D721Med (cell line): ENCODE measurements at regions not wholly inside any gene's neighbourhood (a gene's known extent, or its start where the extent isn't known, plus 50 kb on each side); places are given as distances from the start of the nearest gene placed in this dataset.

Experiments used
- DNase-seq: peaks from one replicate; pipeline ENCODE4 v3.0.0; 2011; ENCODE audit warnings: low spot score; ENCODE audit not compliant: insufficient read length
- FAIRE-seq: peaks from 2 replicates; lab custom pipeline; 2011; peaks lifted over from hg19 to GRCh38; lab: Jason Lieb, UNC
- TF ChIP-seq, protein P1 (sequence below): IDR thresholded peaks from 2 replicates; pipeline ENCODE4 v1.5.1; 2012; ENCODE audit warnings: mild to moderate bottlenecking, control low read depth; ENCODE audit not compliant: insufficient read depth; ENCODE audit errors: missing control alignments

DNA sequence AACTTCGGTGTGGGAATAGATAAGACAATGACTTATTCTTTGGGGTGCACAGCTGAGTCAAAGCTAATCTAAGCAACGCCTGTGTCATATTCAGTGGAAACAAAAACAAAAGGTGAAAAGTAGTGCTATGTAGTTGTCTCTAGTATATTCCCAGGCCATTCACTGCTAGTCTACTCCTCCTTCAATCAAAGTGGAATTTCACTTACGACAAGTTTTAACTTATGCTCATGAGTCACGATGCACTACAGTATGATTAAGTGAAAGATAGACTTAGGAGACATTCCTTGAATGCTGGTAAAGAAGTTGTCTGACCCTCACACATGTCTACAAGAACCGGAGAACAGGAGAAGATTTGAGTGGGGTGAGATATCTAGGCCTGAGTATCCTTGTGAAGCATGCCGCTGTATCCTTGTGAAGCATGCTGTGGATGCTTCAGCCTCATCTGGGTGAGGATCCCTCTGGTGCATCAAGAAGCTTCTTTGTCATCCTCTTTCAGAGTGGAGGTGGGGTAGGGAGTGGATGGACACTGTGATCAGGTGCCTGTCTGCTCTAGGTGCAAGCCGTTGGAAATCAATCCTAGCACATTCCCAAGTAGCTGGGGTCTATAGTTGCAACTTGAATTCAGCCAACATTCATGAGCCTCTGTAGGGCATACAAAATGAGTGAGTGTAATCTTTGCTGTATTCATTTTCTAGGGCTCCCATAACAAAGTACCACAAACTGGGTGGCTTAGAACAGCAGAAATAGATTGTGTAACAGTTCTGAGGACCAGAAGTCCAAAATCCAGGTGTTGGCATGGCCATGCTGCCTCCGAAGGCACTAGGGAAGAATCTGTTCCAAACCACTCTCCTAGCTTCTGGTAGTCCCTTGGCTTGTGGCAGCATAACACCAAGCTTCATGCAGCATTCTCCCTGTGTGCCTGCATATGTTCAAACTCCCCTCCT is 173.5 kb upstream of the FN1 start:
- no peak for FAIRE-seq
- TF ChIP-seq, protein P1, sequence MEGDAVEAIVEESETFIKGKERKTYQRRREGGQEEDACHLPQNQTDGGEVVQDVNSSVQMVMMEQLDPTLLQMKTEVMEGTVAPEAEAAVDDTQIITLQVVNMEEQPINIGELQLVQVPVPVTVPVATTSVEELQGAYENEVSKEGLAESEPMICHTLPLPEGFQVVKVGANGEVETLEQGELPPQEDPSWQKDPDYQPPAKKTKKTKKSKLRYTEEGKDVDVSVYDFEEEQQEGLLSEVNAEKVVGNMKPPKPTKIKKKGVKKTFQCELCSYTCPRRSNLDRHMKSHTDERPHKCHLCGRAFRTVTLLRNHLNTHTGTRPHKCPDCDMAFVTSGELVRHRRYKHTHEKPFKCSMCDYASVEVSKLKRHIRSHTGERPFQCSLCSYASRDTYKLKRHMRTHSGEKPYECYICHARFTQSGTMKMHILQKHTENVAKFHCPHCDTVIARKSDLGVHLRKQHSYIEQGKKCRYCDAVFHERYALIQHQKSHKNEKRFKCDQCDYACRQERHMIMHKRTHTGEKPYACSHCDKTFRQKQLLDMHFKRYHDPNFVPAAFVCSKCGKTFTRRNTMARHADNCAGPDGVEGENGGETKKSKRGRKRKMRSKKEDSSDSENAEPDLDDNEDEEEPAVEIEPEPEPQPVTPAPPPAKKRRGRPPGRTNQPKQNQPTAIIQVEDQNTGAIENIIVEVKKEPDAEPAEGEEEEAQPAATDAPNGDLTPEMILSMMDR, result no peak
- no peak for DNase-seq

- TF ChIP-seq, protein P1, result no peak
- DNase-seq (no peak), FAIRE-seq (no peak)
Measured at GRCh38 chr2:215607766-215608165, 171.9 kb upstream of the FN1 start.

DNA sequence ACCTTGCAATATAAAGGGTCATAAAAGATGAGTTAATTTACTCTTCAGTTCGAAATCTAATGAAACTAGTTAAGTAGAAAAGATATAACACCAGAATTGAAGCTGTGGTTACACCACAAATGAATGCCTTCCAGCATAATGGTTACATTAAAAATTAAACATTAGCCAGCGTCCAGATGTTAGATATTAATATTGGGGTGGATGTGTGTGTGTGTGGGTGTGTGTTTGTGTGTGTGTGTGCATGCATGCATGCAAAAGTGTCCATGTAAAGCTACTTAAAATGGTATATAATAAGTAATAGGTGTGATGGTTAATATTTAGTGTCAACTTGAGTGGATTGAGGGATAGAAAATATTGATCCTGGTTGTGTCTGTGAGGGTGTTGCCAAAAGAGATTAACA is 170.4 kb upstream of the FN1 start:
- TF ChIP-seq, protein P1, result no peak
- no peak for FAIRE-seq
- DNase-seq, result no peak

GRCh38 chr2:215605214-215605613 is 169.3 kb upstream of the FN1 start:
- no peak for DNase-seq
- no peak for FAIRE-seq
- TF ChIP-seq, protein P1, result no peak

- TF ChIP-seq, protein P1, result no peak
- DNase-seq, result no peak
- FAIRE-seq, result no peak
Measured at GRCh38 chr2:215604606-215605005, 168.7 kb upstream of the FN1 start.

GRCh38 chr2:215603440-215603839 is 167.6 kb upstream of the FN1 start:
- TF ChIP-seq, protein P1, result no peak
- FAIRE-seq (no peak), DNase-seq (no peak)

- no peak for FAIRE-seq
- TF ChIP-seq, protein P1, result no peak
Measured at GRCh38 chr2:215602997-215603396, 167.1 kb upstream of the FN1 start.

More at GRCh38 chr2:215602997-215603396, 167.1 kb upstream of the FN1 start:
- no peak for DNase-seq
